ENCODE measurements at regions not wholly inside any gene's neighbourhood (a gene's known extent, or its start where the extent isn't known, plus 50 kb on each side); places are given as distances from the start of the nearest gene placed in this dataset.
"Not testable (repeated sequence)": the region's sequence is repeated elsewhere in the genome, so short reads cannot be mapped to it uniquely, and the experiment has no call there.

DNA sequence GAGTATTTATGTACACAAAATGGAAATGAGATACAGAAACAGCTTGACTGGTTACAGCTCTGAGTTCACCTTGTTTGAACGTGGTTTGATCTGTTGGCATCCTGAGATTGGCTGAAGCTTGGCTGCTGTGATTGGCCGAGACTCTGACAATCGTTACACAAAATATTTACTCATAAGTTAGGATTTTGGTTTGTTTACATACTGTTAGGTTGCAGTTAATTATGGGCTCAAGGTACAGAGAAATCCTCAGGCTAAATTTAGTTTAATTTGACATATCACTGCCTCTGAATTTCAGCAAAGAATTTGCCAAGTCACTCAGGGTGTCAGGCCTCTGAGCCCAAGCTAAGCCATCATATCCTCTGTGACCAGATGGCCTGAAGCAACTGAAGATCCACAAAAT, 227.3 kb downstream of the COPRS start:
- Histone ChIP-seq H3K9me3 (ENCODE audit: control insufficient read depth in 1 of 2, insufficient read depth in 1 of 2, low read length in 2 of 2) (no peaks in the 10 kb centered on the region), H3K36me3 (ENCODE audit: insufficient read depth, low read length) (no peaks in the 10 kb centered on the region), H3K4me3 (ENCODE audit: low read length) (no peak overlapping the region), H3K4me1 (ENCODE audit: insufficient read depth, low read length) (no peaks in the 10 kb centered on the region), H3K27me3 (ENCODE audit: control insufficient read depth in 1 of 2, insufficient read depth in 2 of 2, low read length in 2 of 2) (peaks cover 0 to 4% of the 10 kb centered on the region in 2 experiments), H3K27ac (ENCODE audit: low read depth in 1 of 2, low read length in 2 of 2) (no peak overlapping the region)
- intact Hi-C loops (cut with DNase I, micrococcal nuclease) = no loop called here
- ChIA-PET POLR2A (no interaction called here), CTCF (no interaction called here)
- ATAC-seq (ENCODE audit: poor library complexity) (no peak), DNase-seq (no peak)
- Mint-ChIP-seq H3K36me3 (ENCODE audit: low read depth) (no peaks in the 10 kb centered on the region), H3K4me3 (no peak overlapping the region), H3K27ac (no peak overlapping the region), H3K27me3 (peaks cover 52% of the 10 kb centered on the region), H3K4me1 (ENCODE audit: low read depth) (no peaks in the 10 kb centered on the region), H3K9me3 (no peaks in the 10 kb centered on the region)
- no peak for TF ChIP-seq CTCF (IDR thresholded peaks at IDR 0.05)

GRCh38 chr17:31630866-31631265, 228.2 kb downstream of the COPRS start:
- H3K9me3 ChIP-seq (ENCODE audit: control insufficient read depth in 1 of 2, insufficient read depth in 1 of 2, low read length in 2 of 2); ATAC-seq (ENCODE audit: poor library complexity); H3K4me1 ChIP-seq (ENCODE audit: insufficient read depth, low read length); H3K4me1 Mint-ChIP-seq (ENCODE audit: low read depth); H3K27ac Mint-ChIP-seq; H3K9me3 Mint-ChIP-seq; CTCF ChIA-PET; H3K27me3 ChIP-seq (ENCODE audit: control insufficient read depth in 1 of 2, insufficient read depth in 2 of 2, low read length in 2 of 2); DNase-seq; H3K36me3 ChIP-seq (ENCODE audit: insufficient read depth, low read length); H3K4me3 Mint-ChIP-seq; POLR2A ChIA-PET; intact Hi-C loops (cut with DNase I, micrococcal nuclease); H3K36me3 Mint-ChIP-seq (ENCODE audit: low read depth); H3K27ac ChIP-seq (ENCODE audit: low read depth in 1 of 2, low read length in 2 of 2); H3K4me3 ChIP-seq (ENCODE audit: low read length): not testable (repeated sequence)
- peaks cover 58% of the 10 kb centered on the region for H3K27me3 Mint-ChIP-seq

DNA sequence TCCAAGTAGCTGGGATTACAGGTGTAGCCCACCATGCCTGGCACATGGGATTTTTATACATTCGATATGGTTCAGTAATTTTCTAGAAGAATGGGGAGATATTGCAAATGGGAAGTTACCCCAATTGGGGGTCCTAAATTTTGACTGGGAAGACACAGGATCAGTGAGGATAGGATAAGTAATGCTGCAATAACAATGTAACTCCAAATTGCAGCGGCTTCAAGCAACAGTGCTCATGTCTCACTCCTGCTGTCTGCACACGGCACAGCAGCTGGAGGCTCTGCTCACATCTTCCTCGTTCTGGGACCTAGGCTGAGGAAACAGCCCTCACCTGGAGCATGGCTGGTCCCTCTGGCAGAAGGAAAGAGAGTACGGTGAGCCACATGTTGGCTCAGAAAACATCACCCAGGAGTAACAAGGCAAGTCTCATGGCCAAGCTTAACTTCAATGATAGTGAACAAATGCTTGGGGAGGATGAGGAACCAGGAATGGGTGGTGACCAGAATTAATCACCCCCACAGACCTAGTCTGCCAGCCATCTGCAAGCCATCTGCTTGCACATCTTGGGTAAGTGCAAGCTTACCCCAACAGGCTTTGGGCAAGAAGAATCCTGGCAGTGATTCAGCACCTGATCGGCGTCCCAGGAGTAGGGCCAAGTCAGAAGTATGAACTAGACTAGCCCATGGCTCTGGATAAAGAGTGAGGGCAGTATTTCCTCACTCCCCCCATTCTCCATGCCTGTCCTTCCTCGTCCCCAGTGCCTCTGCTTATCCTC, 229.2 kb downstream of the COPRS start:
- intact Hi-C loops (cut with DNase I, micrococcal nuclease) = no loop called here
- no peaks in the 10 kb centered on the region for H3K36me3 ChIP-seq (ENCODE audit: insufficient read depth, low read length)
- Mint-ChIP-seq H3K9me3 (peaks cover 2% of the 10 kb centered on the region), H3K4me3 (no peak overlapping the region), H3K36me3 (ENCODE audit: low read depth) (no peaks in the 10 kb centered on the region), H3K27me3 (peaks cover 53% of the 10 kb centered on the region), H3K27ac (no peak overlapping the region), H3K4me1 (ENCODE audit: low read depth) (no peaks in the 10 kb centered on the region)
- H3K27ac ChIP-seq (ENCODE audit: low read depth in 1 of 2, low read length in 2 of 2) = no peak overlapping the region
- DNase-seq = no peak
- ChIA-PET POLR2A (no interaction called here), CTCF (no interaction called here)
- no peak overlapping the region for H3K4me3 ChIP-seq (ENCODE audit: low read length)
- no peak for ATAC-seq (ENCODE audit: poor library complexity)
- peaks cover 0 to 10% of the 10 kb centered on the region in 2 experiments for H3K9me3 ChIP-seq (ENCODE audit: control insufficient read depth in 1 of 2, insufficient read depth in 1 of 2, low read length in 2 of 2)
- no peaks in the 10 kb centered on the region for H3K4me1 ChIP-seq (ENCODE audit: insufficient read depth, low read length)
- peaks cover 0 to 4% of the 10 kb centered on the region in 2 experiments for H3K27me3 ChIP-seq (ENCODE audit: control insufficient read depth in 1 of 2, insufficient read depth in 2 of 2, low read length in 2 of 2)
- TF ChIP-seq CTCF (IDR thresholded peaks at IDR 0.05) = no peak

DNA sequence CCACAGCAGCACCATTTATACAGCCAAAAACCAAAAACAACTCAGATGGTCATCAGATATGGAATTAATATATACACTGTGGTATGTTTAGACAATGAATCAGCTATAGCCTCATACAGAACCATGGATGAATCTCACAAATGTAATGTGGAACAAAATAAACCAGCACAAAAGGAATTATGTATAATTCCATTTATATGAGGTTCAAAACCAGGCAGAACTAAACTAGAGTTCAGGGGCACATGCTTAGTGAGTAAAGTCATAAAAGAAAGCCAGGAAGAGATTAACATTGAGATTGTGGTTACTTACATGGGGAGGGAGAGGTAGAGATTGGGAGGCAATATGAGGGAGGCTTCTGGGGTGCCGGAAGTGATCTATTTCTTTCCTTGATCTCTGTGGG, 231.1 kb downstream of the COPRS start:
- H3K4me3 Mint-ChIP-seq = no peak overlapping the region
- DNase-seq = no peak
- no peak for TF ChIP-seq CTCF (IDR thresholded peaks at IDR 0.05)
- H3K27me3 ChIP-seq (ENCODE audit: control insufficient read depth in 1 of 2, insufficient read depth in 2 of 2, low read length in 2 of 2) = peaks cover 0 to 4% of the 10 kb centered on the region in 2 experiments
- POLR2A ChIA-PET = no interaction called here
- no peak overlapping the region for H3K27ac Mint-ChIP-seq
- no peak for ATAC-seq (ENCODE audit: poor library complexity)
- peaks cover 8% of the 10 kb centered on the region for H3K9me3 Mint-ChIP-seq
- no peaks in the 10 kb centered on the region for H3K4me1 Mint-ChIP-seq (ENCODE audit: low read depth)
- H3K9me3 ChIP-seq (ENCODE audit: control insufficient read depth in 1 of 2, insufficient read depth in 1 of 2, low read length in 2 of 2) = peaks cover 4 to 12% of the 10 kb centered on the region in 2 experiments
- H3K27me3 Mint-ChIP-seq = peaks cover 57% of the 10 kb centered on the region
- intact Hi-C loops (cut with DNase I, micrococcal nuclease) = no loop called here
- H3K4me1 ChIP-seq (ENCODE audit: insufficient read depth, low read length) = no peaks in the 10 kb centered on the region
- peaks cover 5% of the 10 kb centered on the region for H3K36me3 Mint-ChIP-seq (ENCODE audit: low read depth)
- no peak overlapping the region for H3K27ac ChIP-seq (ENCODE audit: low read depth in 1 of 2, low read length in 2 of 2)
- no peaks in the 10 kb centered on the region for H3K36me3 ChIP-seq (ENCODE audit: insufficient read depth, low read length)
- no peak overlapping the region for H3K4me3 ChIP-seq (ENCODE audit: low read length)
- CTCF ChIA-PET = no interaction called here

All from CD4-positive, alpha-beta T cell (primary cell).